HCT116 (cell line): ENCODE measurements at regions not wholly inside any gene's neighbourhood (a gene's known extent, or its start where the extent isn't known, plus 50 kb on each side); places are given as distances from the start of the nearest gene placed in this dataset.

Experiments used
- ATAC-seq: fragments of 200-7000 bp; cut with Tn5 transposase; 2 replicates; pipeline ENCODE4 v1.9.1; 2020; ENCODE audit warnings: mild to moderate bottlenecking, moderate library complexity
- BruUV-seq: library from RNA; stranded (reverse); fragments of 400-500 nt; replicated peaks from 2 replicates; lab custom pipeline; 2021; lab: Mats Ljungman, UMichigan
- CTCF ChIA-PET: fragments of 300-600 bp; sonication (Branson Sonifier 250); formaldehyde crosslinking; loops from one replicate; lab custom pipeline; 2021; ENCODE audit warnings: antibody characterized with exemption; lab: Charles Lee
- POLR2A ChIA-PET: fragments of 300-600, 350-600 bp; sonication (Branson Sonifier 250); formaldehyde crosslinking; loops from one replicate; lab custom pipeline; 2021; ENCODE audit warnings: antibody characterized with exemption; lab: Charles Lee
- RAD21 ChIA-PET, 2 experiments: fragments of 300-600 bp; sonication (Branson Sonifier 250); formaldehyde crosslinking; loops; one replicate each; lab custom pipeline; 2023; ENCODE audit warnings: low total read pairs in 2 of 2; ENCODE audit not compliant: uncharacterized antibody in 2 of 2, unreplicated experiment in 2 of 2, low non-redundant PET in 1 of 2; lab: Charles Lee
- DNase-seq: peaks from one replicate; pipeline ENCODE4 v3.0.0-alpha.2; 2010; ENCODE audit warnings: low read depth, low spot score
- H2AFZ ChIP-seq: fragments of 200-600 bp; shearing (Covaris generic), sonication (generic); 2 replicates; pipeline ENCODE4 v1.6.1; 2017; ENCODE audit warnings: low read depth, mixed run types, mixed read lengths, antibody characterized with exemption, low read length; ENCODE audit not compliant: poor library complexity, severe bottlenecking
- H3K27ac ChIP-seq: 2 replicates; pipeline ENCODE4 v1.5.1; 2012; ENCODE audit warnings: low read depth, low read length
- H3K27me3 ChIP-seq: fragments of 200-600 bp; sonication (generic); 2 replicates; pipeline ENCODE4 v1.6.1; 2016; ENCODE audit warnings: mixed run types, low read length, mixed read lengths; ENCODE audit not compliant: insufficient read depth
- H3K36me3 ChIP-seq, 2 experiments: fragments of 200-500 bp in 1 of 2; fragments of 200-600 bp in 1 of 2; sonication (Bioruptor generic) in 1 of 2; sonication (generic) in 1 of 2; 2 replicates each; pipeline versions ENCODE4 v1.5.1 to v1.6.1; 2014 to 2016; ENCODE audit warnings: low read length in 2 of 2, inconsistent platforms in 1 of 2, mixed read lengths in 1 of 2, mixed run types in 1 of 2; ENCODE audit not compliant: insufficient read depth in 2 of 2, control insufficient read depth in 1 of 2
- H3K4me1 ChIP-seq, 2 experiments: fragments of 200-600 bp in 1 of 2; sonication (generic) in 1 of 2; 2 replicates each; pipeline versions ENCODE4 v1.5.1 to v1.6.1; 2012 to 2017; ENCODE audit warnings: low read length in 2 of 2, inconsistent platforms in 1 of 2, mild to moderate bottlenecking in 1 of 2, mixed read lengths in 1 of 2, mixed run types in 1 of 2, moderate library complexity in 1 of 2; ENCODE audit not compliant: insufficient read depth in 2 of 2, control insufficient read depth in 1 of 2
- H3K4me2 ChIP-seq: fragments of 200-600 bp; sonication (generic); 2 replicates; pipeline ENCODE4 v1.6.1; 2017; ENCODE audit warnings: mixed run types, low read length, mixed read lengths
- H3K4me3 ChIP-seq, 2 experiments: fragments of 200-600 bp in 1 of 2; sonication (generic) in 1 of 2; replicated peaks in 1 of 2; 2 replicates each; pipeline ENCODE4 v1.5.1; 2011 to 2016; ENCODE audit warnings: low read length in 2 of 2, control low read depth in 1 of 2, low read depth in 1 of 2, mild to moderate bottlenecking in 1 of 2, mixed read lengths in 1 of 2, mixed run types in 1 of 2
- H3K79me2 ChIP-seq: fragments of 200-600 bp; sonication (generic); 2 replicates; pipeline ENCODE4 v1.6.1; 2017; ENCODE audit warnings: mild to moderate bottlenecking, mixed run types, low read length, moderate library complexity, mixed read lengths; ENCODE audit not compliant: insufficient read depth
- H3K9ac ChIP-seq: fragments of 200-600 bp; sonication (generic); 2 replicates; pipeline ENCODE4 v1.6.1; 2016; ENCODE audit warnings: low read length, mixed read lengths
- H3K9me2 ChIP-seq: fragments of 200-600 bp; sonication (generic), shearing (Covaris generic); 2 replicates; pipeline ENCODE4 v1.6.1; 2017; ENCODE audit warnings: mixed run types, mild to moderate bottlenecking, moderate library complexity; ENCODE audit not compliant: insufficient read depth
- H3K9me3 ChIP-seq, 2 experiments: fragments of 200-500 bp in 1 of 2; fragments of 200-600 bp in 1 of 2; sonication (Bioruptor generic) in 1 of 2; sonication (generic) in 1 of 2; 2 replicates each; pipeline ENCODE4 v1.6.1; 2014 to 2017; ENCODE audit warnings: low read length in 2 of 2, mixed read lengths in 2 of 2, inconsistent platforms in 1 of 2, low read depth in 1 of 2, mild to moderate bottlenecking in 1 of 2, mixed run types in 1 of 2, moderate library complexity in 1 of 2; ENCODE audit not compliant: control insufficient read depth in 1 of 2, insufficient read depth in 1 of 2
- H4K20me1 ChIP-seq: fragments of 200-600 bp; sonication (generic), shearing (Covaris generic); 2 replicates; pipeline ENCODE4 v1.6.1; 2017; ENCODE audit warnings: mixed run types, mild to moderate bottlenecking, moderate library complexity; ENCODE audit not compliant: insufficient read depth
- ATF3 ChIP-seq: IDR thresholded peaks from 2 replicates; pipeline ENCODE4 v1.6.1; 2012
- CBX3 ChIP-seq: IDR thresholded peaks from 2 replicates; pipeline ENCODE4 v1.6.1; 2012; ENCODE audit warnings: low read depth
- CEBPB ChIP-seq: IDR thresholded peaks from 2 replicates; pipeline ENCODE4 v1.6.1; 2012; ENCODE audit warnings: low read depth
- CTCF ChIP-seq, 3 experiments: fragments of 200-600 bp in 1 of 3; sonication (generic) in 1 of 3; IDR thresholded peaks in 2 of 3; conservative IDR thresholded peaks in 1 of 3; 2 replicates each; pipeline ENCODE4 v1.5.1; 2012 to 2017; ENCODE audit warnings: low read depth in 2 of 3, low read length in 2 of 3, antibody characterized with exemption in 1 of 3, borderline replicate concordance in 1 of 3, control low read depth in 1 of 3, mild to moderate bottlenecking in 1 of 3, mixed read lengths in 1 of 3, mixed run types in 1 of 3, moderate library complexity in 1 of 3; ENCODE audit not compliant: insufficient read depth in 1 of 3
- EGR1 ChIP-seq: IDR thresholded peaks from 2 replicates; pipeline ENCODE4 v1.6.1; 2012; ENCODE audit warnings: low read depth
- JUND ChIP-seq: IDR thresholded peaks from 2 replicates; pipeline ENCODE4 v1.6.1; 2012
- MAX ChIP-seq: IDR thresholded peaks from 2 replicates; pipeline ENCODE4 v1.6.1; 2012
- POLR2A ChIP-seq: IDR thresholded peaks from 2 replicates; pipeline ENCODE4 v1.7.0; 2011; ENCODE audit warnings: borderline replicate concordance; ENCODE audit not compliant: insufficient read depth, insufficient read length; ENCODE audit errors: extremely low read depth
- RAD21 ChIP-seq: IDR thresholded peaks from 2 replicates; pipeline ENCODE4 v1.6.1; 2012; ENCODE audit warnings: low read depth, mild to moderate bottlenecking
- SIN3A ChIP-seq: IDR thresholded peaks from 2 replicates; pipeline ENCODE4 v1.6.1; 2012; ENCODE audit warnings: low read depth
- TCF7L2 ChIP-seq: IDR thresholded peaks from 2 replicates; pipeline ENCODE4 v1.7.0; 2011; ENCODE audit warnings: borderline replicate concordance, inconsistent platforms; ENCODE audit not compliant: insufficient read depth, insufficient read length; ENCODE audit errors: extremely low read depth
- ZBTB33 ChIP-seq: IDR thresholded peaks from 2 replicates; pipeline ENCODE4 v1.6.1; 2011; ENCODE audit warnings: mild to moderate bottlenecking, low read length, moderate library complexity; ENCODE audit not compliant: insufficient replicate concordance; ENCODE audit errors: extremely low read depth
- intact Hi-C: fragments of 100-400 bp; cut with micrococcal nuclease; formaldehyde crosslinking; loops from 2 replicates; pipeline ENCODE4 v1.10.0; 2022

GRCh38 chr21:15431053-15431452 lies 298.7 kb upstream of the USP25 start:
- no peaks in the 10 kb centered on the region for H3K27me3 ChIP-seq
- no peak overlapping the region for H3K4me2 ChIP-seq
- ChIA-PET RAD21 (no interaction called here), CTCF (no interaction called here), POLR2A (no interaction called here)
- H2AFZ ChIP-seq = no peak overlapping the region
- no peak overlapping the region for H3K27ac ChIP-seq
- H3K36me3 ChIP-seq = no peaks in the 10 kb centered on the region
- no peak overlapping the region for H3K4me3 ChIP-seq
- no peaks in the 10 kb centered on the region for H4K20me1 ChIP-seq
- ATAC-seq (peak; percentile 50), DNase-seq (no peak)
- intact Hi-C loops = loop anchor here (5.0 kb wide), 1 partner anchor 851 kb away; no protein-coding TSS in a partner anchor
- no peaks in the 10 kb centered on the region for H3K9me2 ChIP-seq
- no peaks in the 10 kb centered on the region for H3K79me2 ChIP-seq
- TF ChIP-seq CEBPB (no peak), TCF7L2 (no peak), ZBTB33 (no peak), ATF3 (no peak)
- H3K9ac ChIP-seq = no peak overlapping the region
- H3K4me1 ChIP-seq = no peaks in the 10 kb centered on the region
- BruUV-seq = no TSS peak
- H3K9me3 ChIP-seq = peaks cover 0 to 5% of the 10 kb centered on the region in 2 experiments; a peak in 2 of 4 replicates

GRCh38 chr21:15433091-15433490 lies 296.7 kb upstream of the USP25 start:
- BruUV-seq = no TSS peak
- H3K4me1 ChIP-seq = no peaks in the 10 kb centered on the region
- TF ChIP-seq EGR1 (no peak), ZBTB33 (no peak), MAX (no peak), RAD21 (no peak), POLR2A (no peak), JUND (no peak), CTCF (IDR thresholded peaks at IDR 0.05 in 2 of 3, conservative IDR thresholded peaks at IDR 0.05 in 1 of 3; ENCODE audit: borderline replicate concordance in 1 of 3, insufficient read depth in 1 of 3, low read depth in 2 of 3, low read length in 2 of 3) (no peak), CBX3 (no peak), SIN3A (no peak)

More at GRCh38 chr21:15433091-15433490, 296.7 kb upstream of the USP25 start:
- no peaks in the 10 kb centered on the region for H3K27me3 ChIP-seq
- DNase-seq = no peak
- ChIA-PET POLR2A (no interaction called here), CTCF (no interaction called here), RAD21 (no interaction called here)
- ATAC-seq = no peak
- H2AFZ ChIP-seq = no peak overlapping the region
- H4K20me1 ChIP-seq = no peaks in the 10 kb centered on the region
- intact Hi-C loops = loop anchor here (5.0 kb wide), 1 partner anchor 849 kb away; no protein-coding TSS in a partner anchor
- H3K27ac ChIP-seq = no peak overlapping the region
- H3K4me2 ChIP-seq = no peak overlapping the region
- no peak overlapping the region for H3K9ac ChIP-seq
- H3K36me3 ChIP-seq = no peaks in the 10 kb centered on the region
- H3K79me2 ChIP-seq = no peaks in the 10 kb centered on the region
- H3K9me3 ChIP-seq = peaks cover 0 to 5% of the 10 kb centered on the region in 2 experiments; a peak in 2 of 4 replicates
- H3K4me3 ChIP-seq = no peak overlapping the region
- no peaks in the 10 kb centered on the region for H3K9me2 ChIP-seq
